Limb (tissue), 2 donors: ENCODE measurements at regions not wholly inside any gene's neighbourhood (a gene's known extent, or its start where the extent isn't known, plus 50 kb on each side); places are given as distances from the start of the nearest gene placed in this dataset.

ENCODE experiments used
- DNase-seq, 2 donors: peaks; one replicate each; pipeline ENCODE4 v3.0.0-alpha.2; 2016; ENCODE audit errors: extremely low spot score in 2 of 2

DNA sequence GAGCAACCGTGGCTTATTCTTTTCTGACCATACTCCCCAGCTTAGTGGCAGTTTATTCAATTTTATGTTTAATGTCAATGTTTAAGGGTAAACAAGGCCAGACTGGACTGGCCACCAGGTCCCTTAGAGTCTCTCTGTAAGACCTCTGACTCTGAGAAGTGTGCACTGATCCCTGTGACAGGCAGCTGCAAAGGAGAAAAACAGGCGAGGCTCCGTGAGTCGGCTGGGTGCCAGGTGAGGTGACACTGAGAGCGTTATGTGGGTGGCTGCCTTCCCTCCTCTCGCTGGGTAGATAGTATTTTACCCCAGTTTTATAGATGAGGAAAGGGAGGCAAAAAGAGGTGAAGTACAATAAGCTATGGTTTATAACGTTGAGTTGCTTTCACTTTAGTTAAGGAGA lies 139.4 kb upstream of the HDAC4 start:
- no peak for DNase-seq

DNA sequence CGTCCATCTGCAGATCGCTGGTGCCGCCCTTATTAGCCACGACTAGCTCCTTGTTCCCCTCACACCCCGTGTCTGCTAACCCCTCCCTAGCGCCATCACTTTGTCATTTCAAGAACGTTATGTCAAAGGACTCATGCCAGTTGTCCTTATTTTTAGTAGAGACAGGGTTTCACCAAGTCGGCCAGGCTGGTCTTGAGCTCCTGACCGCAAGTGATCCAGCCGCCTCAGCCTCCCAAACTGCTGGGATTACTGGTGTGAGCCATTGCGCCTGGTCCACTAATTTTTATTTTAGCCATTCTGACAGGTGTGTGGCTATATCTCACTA lies 138.9 kb upstream of the HDAC4 start:
- DNase-seq, result no peak

DNA sequence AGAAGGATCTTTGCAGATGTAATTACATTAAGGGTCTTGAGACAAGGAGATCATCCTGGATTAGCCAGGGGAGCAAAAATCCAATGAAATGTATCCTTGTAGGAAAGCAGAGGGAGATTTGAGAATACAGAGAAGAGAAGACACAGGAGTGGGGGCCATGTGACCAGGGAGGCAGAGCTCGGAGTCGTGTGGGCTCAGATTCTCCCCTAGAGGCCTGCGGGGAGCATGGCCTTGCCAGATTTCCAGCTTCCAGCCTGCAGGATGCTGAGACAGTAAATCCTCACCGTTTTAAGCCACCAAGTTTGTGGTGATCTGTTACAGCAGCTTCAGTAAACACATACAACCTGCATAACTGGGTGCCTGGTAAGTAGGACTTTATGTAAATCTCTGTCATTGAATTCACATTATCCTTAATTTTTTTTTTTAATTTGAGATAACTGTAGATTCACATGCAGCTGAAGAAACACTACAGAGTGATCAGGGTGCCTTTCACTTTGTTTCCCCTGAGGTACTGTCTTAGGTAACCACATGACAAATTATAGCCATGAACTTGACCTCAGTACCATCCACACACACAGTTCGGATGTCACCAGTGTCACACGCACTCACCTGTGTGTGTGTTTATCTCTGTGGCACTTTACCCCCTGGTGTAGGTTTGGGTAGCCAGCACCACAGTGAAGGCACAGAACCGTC lies 138.4 kb upstream of the HDAC4 start:
- DNase-seq, result no peak

DNA sequence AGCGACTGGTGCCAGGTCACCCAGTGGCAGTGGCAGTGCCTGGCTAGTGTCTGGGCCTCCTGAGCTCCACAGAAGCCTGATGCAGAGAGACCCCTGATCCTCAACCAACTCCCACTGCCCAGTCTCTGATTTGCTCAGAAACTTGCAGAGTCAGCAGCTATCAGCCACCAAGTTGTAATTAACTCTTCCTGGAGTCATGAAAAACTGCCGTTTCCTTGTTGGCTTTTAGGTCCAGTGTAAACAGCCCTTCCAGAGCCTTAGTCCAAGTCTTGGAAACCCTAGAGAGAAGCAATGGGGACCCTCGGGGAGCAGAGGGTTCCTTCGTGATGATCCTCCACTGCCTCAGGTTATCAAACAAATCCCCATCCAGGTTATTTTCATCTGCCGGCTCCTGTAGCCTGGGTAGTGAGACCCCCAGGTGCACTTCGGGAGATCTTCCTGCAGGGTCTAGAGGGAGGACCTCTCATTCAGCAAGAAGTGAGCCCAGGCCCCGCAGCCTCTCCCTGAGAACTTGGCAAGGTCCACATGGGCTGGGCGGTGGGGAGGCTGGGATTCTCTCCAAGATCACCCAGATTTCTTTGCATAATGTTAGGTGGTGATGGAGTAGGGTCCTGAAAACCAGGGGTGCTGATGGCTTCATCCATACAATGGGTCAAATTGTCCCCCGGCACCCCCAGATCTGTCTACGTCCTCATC lies 137.7 kb upstream of the HDAC4 start:
- no peak for DNase-seq

DNA sequence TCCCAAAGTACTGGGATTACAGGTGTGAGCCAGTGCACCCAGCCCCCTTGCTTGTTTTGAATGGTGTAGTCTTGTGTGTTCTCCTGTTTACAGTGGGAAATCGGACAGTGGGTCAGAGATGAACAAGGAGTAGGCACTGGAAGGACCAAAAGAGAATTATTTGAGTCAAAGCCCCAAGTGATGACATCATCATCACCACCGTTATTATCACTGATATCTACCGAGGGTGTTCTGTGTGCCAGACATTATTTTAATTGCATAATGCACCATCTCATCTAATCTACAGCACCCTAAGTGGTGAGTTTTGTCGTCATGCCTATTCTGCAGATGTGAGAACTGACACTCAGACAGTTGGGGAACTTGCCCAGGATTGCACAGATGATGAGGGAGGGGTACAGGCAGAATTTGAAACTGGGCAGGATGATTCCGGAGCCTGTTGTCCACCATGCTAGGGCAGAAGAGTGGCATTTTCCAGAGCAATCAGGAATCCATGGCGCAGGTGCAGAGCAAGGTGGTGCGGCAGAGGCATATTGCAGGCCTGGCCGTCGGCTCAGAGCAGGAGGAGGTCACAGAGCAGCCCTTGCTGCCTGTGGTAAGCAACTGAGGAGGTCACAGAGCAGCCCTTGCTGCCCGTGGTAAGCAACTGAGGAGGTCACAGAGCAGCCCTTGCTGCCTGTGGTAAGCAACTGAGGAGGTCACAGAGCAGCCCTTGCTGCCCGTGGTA lies 137.0 kb upstream of the HDAC4 start:
- no peak for DNase-seq

DNA sequence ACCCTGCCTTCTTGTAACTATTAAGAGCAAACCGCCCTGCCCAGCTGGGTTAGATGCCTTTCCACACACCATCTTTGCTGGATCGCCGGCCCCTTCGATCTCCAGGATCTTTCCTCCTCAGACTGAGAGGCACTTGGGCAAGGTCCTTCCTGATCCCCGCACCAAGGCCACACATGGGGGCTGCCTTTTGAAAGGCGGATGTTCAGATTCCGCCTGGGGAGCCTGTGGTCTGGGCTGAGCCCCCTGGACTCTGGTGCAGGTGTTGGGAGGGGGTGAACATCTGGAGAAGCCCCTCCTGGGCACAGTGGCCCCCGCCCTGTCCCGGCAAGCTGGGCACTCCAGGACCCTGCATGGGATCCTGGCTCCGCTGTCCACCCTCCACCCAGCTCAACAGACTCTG lies 135.4 kb upstream of the HDAC4 start:
- no peak for DNase-seq

DNA sequence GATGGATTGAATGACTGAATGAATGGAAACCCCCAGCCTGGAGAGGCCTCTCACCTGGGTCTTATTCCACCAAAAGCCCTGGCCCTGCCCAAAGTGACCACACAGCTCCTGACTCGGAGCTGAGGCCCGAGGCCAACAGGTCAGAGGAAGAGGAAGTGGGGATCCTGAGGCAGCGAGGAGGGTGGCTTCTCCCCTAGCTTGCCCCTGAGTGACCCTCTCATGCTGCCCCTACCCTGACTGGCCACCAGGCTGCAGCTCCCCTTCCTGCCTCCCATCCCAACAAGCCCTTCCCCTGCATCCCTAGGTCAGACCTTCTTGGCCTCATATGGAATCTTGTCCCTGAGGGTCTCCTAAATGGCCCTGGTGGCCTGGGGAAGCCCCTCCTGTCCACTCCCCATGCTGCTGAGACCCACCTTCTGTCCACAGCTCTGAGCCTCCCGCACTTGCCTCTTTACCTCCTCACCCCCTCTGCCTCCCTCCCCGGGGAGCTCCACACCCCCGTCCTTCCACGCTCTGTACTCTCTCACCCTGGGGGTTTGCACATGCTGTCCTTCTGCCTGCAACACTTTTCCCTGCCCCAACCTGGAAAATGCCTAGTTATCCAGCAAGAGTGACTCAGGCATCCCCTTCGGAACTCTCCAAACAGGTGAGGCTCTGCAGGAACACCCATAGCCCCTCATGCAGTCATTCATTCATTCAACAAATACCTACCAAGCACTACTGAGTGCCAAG lies 134.8 kb upstream of the HDAC4 start:
- no peak for DNase-seq

DNA sequence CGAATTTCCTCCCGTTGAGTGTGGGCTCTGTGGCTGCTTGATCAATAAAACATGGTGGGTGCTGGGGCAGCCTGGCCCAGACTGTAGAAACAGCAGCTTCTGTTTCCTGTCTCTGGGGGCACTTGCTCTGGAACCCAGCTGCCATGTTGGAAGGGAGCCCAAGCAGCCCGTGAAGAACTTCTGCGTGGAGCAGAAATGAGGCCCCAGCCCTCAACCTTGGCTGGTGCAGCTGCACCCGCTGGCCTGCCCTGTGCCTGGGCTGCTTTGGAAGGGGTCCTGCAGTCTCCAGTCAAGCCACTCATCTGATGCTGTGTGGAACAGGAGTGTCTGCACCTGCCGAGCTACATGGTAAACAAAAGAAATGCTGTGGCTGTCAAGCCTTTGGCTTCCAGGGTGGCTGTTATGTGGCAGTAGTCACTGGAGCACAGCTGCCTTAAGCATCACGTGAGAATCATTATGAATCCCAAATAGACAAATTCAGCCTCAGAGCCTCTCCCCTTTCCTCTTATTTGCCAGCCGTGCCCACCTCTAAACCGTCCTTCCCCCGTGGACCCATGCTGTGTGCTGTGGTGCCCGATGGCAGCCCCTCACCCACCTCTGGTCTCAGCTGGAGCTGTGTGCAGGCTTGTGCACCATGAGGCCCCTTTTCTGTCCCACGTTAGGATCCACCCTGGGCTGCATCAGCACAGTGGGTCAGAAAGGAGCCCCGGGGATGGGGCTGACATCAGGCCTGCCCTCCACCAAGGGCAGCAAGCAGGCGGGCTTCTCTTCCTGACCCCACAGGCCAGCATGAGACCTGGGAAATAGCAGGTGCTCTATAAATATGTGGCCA lies 134.0 kb upstream of the HDAC4 start:
- no peak for DNase-seq

DNA sequence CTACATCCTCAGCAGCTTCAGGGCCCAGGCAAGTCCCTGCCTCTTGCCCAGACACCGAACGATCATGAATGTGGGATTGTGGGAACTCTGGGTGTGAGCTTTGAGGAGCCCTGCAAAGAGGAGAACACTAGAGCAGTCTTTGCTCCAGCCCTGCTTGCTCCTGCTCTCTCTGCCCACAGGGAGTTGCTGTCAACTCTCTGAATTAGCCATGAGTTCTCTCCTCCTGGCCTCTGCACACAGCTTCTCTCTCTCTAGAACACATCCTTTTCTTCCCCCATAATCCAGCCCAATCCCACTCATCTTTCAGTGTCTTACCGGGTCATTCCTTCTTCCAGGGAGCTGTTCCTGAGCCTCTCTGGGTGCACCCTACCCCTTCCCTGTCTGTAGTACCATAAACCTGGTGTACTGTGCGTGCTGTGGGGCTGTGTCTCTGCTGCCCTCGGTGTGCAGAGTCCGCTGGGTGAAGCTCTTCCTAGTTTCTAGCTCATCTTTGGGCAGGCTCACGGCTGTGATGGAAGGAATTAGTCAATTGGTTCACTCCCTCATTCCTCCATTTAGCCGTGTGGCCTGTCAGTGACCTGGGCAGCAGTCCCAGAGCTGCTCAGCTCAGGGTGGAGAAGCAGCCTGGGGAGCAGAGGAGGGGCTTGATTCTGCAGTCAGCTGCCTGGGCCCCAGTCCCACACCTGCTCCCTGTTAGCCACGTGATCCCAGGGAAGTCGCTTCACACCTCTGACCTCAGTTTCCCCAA lies 132.9 kb upstream of the HDAC4 start:
- DNase-seq, result no peak

DNA sequence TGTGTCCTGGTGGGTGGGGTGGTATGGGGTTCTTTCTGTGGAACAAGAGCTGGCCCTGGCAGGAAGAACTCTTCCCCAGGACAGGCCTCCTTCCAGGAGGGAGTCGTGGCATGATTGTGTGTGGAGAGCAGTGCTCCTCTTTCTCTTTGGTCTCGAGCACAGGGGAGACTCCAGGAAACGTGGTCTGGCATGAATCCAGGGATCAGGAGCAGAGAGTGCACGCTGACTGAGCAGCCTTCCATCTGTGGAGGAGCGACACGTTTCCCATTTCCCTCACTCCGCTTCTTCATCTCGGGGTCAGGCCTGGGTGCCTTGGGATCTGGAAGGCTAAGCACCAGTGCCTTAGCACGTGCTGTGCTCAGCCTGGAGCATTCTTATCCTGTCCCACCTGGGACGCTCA lies 132.0 kb upstream of the HDAC4 start:
- DNase-seq, result peak in 1 of 2 donors; percentile 52

DNA sequence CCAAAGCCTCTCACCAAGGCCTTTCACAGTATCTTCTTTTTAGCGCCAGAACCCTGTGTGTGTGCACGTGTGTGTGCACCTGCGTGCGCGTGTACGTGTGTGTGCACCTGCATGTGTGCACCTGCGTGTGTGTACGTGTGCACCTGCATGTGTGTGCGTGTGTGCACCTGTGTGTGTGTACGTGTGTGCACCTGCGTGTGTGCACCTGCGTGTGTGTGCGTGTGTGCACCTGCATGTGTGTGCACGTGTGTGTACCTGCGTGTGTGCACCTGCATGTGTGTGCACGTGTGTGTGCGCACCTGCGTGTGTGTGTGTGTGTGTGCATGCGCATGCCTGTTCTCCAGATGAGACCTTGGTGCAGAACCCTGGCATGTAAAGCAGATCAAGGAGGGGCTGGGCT lies 131.4 kb upstream of the HDAC4 start:
- no peak for DNase-seq

DNA sequence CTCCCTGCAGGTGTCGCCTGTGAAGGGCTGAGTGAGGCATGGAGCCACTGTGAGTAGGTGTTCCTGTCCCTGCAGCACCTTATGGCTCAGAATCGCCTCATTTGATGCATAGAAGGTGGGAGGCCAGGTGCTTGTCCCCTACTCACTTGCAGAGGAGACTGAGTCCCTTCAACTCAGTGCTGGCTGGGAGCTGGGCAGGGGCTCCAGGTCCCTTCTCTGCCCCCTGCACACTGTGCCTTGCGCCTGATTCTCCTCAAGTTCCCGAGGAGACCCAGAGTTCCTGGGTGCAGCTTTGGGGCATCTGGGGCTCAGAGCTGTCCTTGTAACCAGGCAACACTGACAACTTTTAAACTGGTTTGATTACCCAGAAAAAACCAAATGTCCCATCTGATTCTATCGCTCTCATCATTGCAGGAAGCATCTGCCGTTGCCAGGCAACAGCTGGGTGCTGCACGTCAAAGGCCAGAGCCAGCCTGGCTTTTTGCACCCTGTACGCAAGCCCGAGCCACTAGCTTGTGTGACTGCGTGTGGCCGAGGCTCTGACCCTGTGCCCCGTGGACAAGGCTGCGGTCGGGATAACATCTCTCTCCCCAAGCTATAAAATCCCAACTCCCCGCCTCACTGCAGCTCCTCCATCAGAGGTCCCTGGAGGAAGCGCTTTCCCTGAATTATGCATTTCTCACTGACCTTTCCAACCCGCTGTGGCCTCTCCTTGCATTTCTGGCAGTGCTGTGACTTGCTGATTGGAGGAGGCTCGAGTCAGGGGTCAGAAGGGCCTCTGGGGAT lies 130.8 kb upstream of the HDAC4 start:
- DNase-seq, result no peak

DNA sequence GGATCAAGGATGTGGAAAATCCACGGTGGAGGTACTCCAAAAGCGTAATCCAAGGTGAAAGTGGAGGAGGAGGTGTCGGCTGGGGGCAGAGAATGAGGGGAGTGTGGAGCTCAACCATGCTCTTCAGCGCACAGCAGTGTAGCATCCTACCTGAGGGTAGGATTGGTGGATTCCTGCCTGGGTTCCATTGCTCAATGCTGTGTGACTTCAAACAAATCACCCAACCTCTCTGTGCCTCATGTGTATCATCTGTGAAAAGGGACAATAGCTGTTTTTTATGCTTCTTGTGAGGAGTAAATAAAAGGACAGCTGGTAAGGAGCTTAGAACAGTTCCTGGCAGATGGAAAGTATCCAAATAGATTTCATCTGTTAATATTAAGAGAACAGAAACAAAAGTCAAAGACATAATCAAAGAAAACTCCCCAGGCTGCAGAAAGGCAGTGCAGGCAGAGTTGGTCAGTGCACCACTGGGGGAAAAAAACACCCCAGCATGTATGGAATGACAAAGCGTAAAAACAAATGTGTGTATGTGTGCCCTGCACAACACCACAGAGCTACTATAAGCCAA lies 130.0 kb upstream of the HDAC4 start:
- no peak for DNase-seq

DNA sequence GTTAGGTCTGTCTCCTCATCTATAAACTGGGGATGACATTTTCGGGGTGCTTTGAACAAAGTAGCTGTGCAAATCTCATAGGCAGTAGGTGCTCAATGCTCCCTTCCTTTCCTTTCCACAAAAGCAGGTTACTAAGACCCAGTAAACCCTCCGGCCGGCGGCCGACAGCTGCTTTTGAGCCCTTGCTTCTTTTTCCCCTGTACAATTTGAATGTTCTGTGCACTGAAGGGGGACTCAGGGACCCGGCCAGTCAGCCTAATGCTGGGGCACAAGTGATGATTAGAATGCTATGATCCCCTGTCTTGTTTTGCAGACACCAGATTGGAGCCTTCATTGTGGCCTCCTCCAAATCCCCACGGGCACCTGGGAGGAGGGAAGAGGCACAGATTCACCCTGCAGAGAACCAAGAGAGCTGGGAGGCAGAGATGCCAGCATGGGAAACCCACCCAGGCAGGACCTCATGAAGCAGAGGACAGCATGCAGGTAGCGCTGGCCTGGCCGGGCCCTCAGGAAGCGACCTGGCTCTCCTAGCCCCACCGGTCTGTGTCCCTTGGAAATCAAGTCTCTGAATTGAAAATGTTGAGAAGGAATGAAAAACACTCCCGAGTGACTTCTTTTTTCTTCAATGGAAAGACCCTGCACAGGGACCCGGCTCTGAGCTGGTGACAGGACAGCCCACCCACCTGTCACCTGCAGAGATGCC lies 128.6 kb upstream of the HDAC4 start:
- DNase-seq, result no peak

DNA sequence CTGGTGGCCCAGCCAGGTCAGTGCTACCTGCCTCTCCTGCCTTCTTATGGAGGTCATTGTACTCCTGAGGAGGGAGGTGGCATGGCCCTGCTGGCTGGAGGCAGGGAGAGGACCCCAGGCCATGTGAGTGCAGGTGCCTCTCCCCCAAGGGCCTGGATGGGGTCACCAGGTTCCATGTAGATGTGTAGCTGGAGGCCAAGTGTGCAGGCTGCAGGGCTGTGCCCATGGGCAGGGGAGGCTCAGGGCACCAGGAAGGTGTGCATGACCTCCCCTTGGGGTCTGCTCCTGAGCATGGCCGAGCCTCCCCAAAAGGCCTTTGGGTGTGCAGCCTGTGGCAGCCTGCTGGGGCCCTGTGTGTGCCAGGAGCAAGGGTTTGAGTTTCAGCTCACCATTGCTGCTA lies 128.1 kb upstream of the HDAC4 start:
- DNase-seq, result no peak

DNA sequence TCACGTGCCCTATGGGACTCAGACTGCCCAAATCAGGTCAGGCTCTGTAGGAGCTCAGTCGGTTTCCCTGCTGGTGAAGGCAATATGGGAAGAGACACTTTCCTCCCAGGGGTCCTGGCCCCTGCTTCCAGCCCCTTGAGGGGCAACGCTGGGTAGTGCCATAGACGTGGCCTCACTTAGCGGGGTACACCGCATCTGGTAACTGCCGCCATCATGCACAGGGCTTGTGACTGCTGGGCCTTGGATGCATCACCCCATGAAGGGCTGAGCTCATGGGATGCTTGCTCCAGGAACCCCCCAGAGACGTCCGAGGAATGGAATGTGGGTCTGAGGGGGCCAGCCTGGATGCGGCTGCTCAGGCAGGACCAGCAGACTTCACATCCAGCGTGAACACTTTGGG lies 127.3 kb upstream of the HDAC4 start:
- DNase-seq, result no peak

DNA sequence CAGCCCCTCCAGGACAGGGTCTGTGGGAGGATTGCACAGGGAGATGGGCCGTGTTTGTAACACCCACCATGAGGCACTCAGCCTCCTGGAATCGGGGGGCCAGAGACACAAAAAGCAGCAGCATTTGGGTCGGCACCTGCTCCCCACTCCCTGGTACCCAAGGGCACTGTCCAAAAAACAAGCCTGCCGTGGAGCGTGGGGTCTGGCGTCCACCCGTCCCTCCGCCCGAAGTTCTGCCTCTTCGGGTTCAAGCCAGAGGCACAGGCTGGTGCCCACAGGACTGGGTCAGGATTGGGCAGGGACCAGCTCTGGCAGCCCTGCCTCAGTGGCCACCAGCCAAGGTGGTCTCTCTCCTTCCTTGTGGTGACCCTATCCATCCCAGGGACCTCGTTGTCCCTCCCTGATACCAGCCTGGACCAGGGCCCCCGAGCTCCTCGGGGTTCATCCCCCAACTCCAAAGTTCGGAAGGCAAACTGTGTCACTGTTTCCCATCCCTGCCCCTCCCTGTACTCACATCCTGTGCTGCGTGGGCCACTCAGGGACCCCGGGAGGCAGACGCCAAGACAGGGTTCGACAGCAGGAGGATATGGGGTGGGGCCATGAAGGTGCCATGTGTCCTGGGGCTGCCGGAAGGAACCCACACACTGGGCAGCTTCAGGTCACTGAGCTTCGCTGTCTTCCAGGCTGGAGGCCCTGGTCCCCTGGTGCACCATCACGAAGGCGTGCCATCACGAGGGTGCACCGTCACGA lies 126.0 kb upstream of the HDAC4 start:
- no peak for DNase-seq

DNA sequence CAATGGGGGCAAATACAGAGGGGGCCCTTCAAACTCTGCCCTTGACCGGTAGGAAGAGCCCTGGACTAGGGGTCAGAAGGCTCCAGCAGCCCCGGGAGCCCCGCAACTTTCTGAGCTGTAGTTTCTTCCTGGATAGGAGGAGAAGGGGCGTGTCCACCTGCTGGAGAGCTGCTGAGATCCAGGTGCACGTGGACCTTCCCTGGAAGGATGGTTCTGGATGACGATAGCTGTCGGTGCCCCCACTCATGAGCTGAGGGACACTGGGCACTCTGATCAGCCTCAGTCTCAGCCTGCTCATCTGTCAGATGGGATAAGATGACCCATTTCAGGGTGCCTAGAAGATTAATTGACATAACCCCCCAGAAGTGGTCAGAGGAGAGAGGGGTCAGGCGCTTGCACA lies 125.2 kb upstream of the HDAC4 start:
- no peak for DNase-seq
